ENCODE measurements at regions not wholly inside any gene's neighbourhood (a gene's known extent, or its start where the extent isn't known, plus 50 kb on each side); places are given as distances from the start of the nearest gene placed in this dataset.

- Mint-ChIP-seq H3K27me3 (ENCODE audit: low read depth) (no peaks in the 10 kb centered on the region), H3K27ac (no peak overlapping the region), H3K36me3 (no peaks in the 10 kb centered on the region), H3K9me3 (peaks cover 14% of the 10 kb centered on the region; the same call in 1 of the 2 replicates), H3K4me3 (no peak overlapping the region), H3K4me1 (peaks cover 15% of the 10 kb centered on the region)
- DNase-seq (ENCODE audit: low spot score) (no peak), ATAC-seq (no peak)
- POLR2A ChIA-PET = no interaction called here
- CTCF ChIA-PET = no interaction called here
- TF ChIP-seq MYBL2 (CRISPR knock-in tag; IDR thresholded peaks at IDR 0.05) = no peak
- no peak for TF ChIP-seq ZMAT4 (CRISPR knock-in tag; IDR thresholded peaks at IDR 0.05)
- no peak for TF ChIP-seq USF1 (CRISPR knock-in tag; IDR thresholded peaks at IDR 0.05)
- TF ChIP-seq GABPB1 (CRISPR knock-in tag; IDR thresholded peaks at IDR 0.05) = no peak
Observed at GRCh38 chr5:5985332-5985731, 393.0 kb downstream of the MED10 start.

- DNase-seq (ENCODE audit: low spot score) (no peak), ATAC-seq (no peak)
- no peak overlapping the region for H3K27ac Mint-ChIP-seq
- TF ChIP-seq FOXK1 (CRISPR knock-in tag; IDR thresholded peaks at IDR 0.05) (no peak), USF1 (CRISPR knock-in tag; IDR thresholded peaks at IDR 0.05) (no peak), ELF4 (CRISPR knock-in tag; IDR thresholded peaks at IDR 0.05; ENCODE audit: low read depth) (no peak), FOXP1 (CRISPR knock-in tag; IDR thresholded peaks at IDR 0.05; ENCODE audit: borderline replicate concordance) (no peak), PREB (CRISPR knock-in tag; IDR thresholded peaks at IDR 0.05; ENCODE audit: borderline replicate concordance) (no peak), NFYB (CRISPR knock-in tag; conservative IDR thresholded peaks at IDR 0.05; ENCODE audit: low read depth) (no peak), ATF2 (CRISPR knock-in tag; IDR thresholded peaks at IDR 0.05; ENCODE audit: borderline replicate concordance, low read depth) (no peak), FOXJ3 (CRISPR knock-in tag; IDR thresholded peaks at IDR 0.05; ENCODE audit: borderline replicate concordance) (no peak), ATF6 (CRISPR knock-in tag; IDR thresholded peaks at IDR 0.05) (no peak), AR (CRISPR knock-in tag; IDR thresholded peaks at IDR 0.05) (no peak), IRF1 (CRISPR knock-in tag; IDR thresholded peaks at IDR 0.05) (no peak), ARID4B (CRISPR knock-in tag; IDR thresholded peaks at IDR 0.05; ENCODE audit: borderline replicate concordance) (no peak)
- peaks cover 33% of the 10 kb centered on the region for H3K4me1 Mint-ChIP-seq
- ChIA-PET POLR2A (no interaction called here), CTCF (no interaction called here)
- H3K4me3 Mint-ChIP-seq = no peak overlapping the region
- no peaks in the 10 kb centered on the region for H3K36me3 Mint-ChIP-seq
- H3K27me3 Mint-ChIP-seq (ENCODE audit: low read depth) = no peaks in the 10 kb centered on the region
- peaks cover 14% of the 10 kb centered on the region; the same call in 1 of the 2 replicates for H3K9me3 Mint-ChIP-seq
Observed at GRCh38 chr5:5983261-5983980, 394.9 kb downstream of the MED10 start.
